HFFc6 (cell line): ENCODE measurements at regions not wholly inside any gene's neighbourhood (a gene's known extent, or its start where the extent isn't known, plus 50 kb on each side); places are given as distances from the start of the nearest gene placed in this dataset.

Source experiments
- DNase-seq: peaks from one replicate; pipeline ENCODE4 v3.0.0-alpha.2; 2018
- H3K27ac Mint-ChIP-seq: 2 replicates; pipeline ENCODE4 v1.8.0; 2020; ENCODE audit warnings: mild to moderate bottlenecking, mixed read lengths
- H3K27me3 Mint-ChIP-seq: 2 replicates; pipeline ENCODE4 v1.8.0; 2021; ENCODE audit warnings: mild to moderate bottlenecking, moderate library complexity, mixed read lengths; ENCODE audit not compliant: insufficient read depth
- H3K36me3 Mint-ChIP-seq: 2 replicates; pipeline ENCODE4 v1.8.0; 2021; ENCODE audit warnings: low read depth, mixed read lengths
- H3K4me1 Mint-ChIP-seq: 2 replicates; pipeline ENCODE4 v1.8.0; 2020; ENCODE audit warnings: low read depth, mixed read lengths
- H3K4me3 Mint-ChIP-seq: 2 replicates; pipeline ENCODE4 v1.8.0; 2020; ENCODE audit warnings: mild to moderate bottlenecking, moderate library complexity, mixed read lengths
- H3K9me3 Mint-ChIP-seq: 2 replicates; pipeline ENCODE4 v1.8.0; 2020; ENCODE audit warnings: mild to moderate bottlenecking, mixed read lengths
- TF ChIP-seq, protein P1 (sequence below): fragments of 200-600 bp; sonication (generic); IDR thresholded peaks from 2 replicates; pipeline ENCODE4 v1.5.0; 2021; ENCODE audit warnings: antibody characterized with exemption, mild to moderate bottlenecking

DNA sequence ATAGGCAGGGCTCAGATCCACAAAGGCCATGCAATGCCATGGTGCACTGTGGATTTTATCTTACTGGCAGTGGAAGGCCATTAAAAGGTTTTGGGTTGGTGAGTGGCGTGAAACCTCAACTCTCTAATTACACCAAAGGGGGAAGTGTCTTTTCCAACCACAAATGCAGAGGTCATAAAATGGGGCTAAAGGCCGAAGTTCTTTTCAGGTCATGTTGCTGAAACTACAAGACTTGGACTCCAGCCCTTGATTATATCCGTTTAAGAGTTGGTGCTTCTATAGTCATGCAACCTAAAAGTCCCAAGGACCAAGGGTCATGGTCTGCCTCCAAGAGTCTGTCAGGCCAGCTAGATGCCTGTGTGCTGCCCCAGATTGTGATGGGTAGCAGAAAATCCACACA lies 434.3 kb downstream of the RAB38 start:
- Mint-ChIP-seq H3K9me3 (peaks cover 13% of the 10 kb centered on the region), H3K27me3 (no peaks in the 10 kb centered on the region), H3K36me3 (no peaks in the 10 kb centered on the region), H3K27ac (no peak overlapping the region), H3K4me3 (no peak overlapping the region), H3K4me1 (no peaks in the 10 kb centered on the region)
- TF ChIP-seq, protein P1, sequence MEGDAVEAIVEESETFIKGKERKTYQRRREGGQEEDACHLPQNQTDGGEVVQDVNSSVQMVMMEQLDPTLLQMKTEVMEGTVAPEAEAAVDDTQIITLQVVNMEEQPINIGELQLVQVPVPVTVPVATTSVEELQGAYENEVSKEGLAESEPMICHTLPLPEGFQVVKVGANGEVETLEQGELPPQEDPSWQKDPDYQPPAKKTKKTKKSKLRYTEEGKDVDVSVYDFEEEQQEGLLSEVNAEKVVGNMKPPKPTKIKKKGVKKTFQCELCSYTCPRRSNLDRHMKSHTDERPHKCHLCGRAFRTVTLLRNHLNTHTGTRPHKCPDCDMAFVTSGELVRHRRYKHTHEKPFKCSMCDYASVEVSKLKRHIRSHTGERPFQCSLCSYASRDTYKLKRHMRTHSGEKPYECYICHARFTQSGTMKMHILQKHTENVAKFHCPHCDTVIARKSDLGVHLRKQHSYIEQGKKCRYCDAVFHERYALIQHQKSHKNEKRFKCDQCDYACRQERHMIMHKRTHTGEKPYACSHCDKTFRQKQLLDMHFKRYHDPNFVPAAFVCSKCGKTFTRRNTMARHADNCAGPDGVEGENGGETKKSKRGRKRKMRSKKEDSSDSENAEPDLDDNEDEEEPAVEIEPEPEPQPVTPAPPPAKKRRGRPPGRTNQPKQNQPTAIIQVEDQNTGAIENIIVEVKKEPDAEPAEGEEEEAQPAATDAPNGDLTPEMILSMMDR: no peak
- no peak for DNase-seq

DNA sequence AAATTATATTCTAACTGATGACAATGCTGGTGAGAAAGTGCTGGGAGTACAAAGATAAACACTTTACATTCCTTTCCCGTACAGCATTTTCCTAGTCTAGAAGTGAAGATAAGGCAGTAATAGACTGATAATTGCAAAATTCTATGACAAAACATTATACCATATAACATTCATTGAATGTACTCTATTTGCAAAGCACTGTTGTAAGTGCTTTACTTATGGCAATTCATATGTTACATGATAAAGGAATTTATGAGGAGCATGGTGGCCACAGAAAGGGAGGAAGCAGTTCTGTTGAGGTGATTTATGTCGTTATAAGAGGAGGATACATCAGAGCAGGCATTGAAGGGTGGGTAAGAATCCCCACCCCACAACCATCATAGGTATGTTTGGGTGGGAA lies 434.8 kb downstream of the RAB38 start:
- DNase-seq: no peak
- Mint-ChIP-seq H3K9me3 (peaks cover 13% of the 10 kb centered on the region), H3K27ac (no peak overlapping the region), H3K36me3 (no peaks in the 10 kb centered on the region), H3K4me1 (no peaks in the 10 kb centered on the region), H3K27me3 (no peaks in the 10 kb centered on the region), H3K4me3 (no peak overlapping the region)
- TF ChIP-seq, protein P1: no peak

DNA sequence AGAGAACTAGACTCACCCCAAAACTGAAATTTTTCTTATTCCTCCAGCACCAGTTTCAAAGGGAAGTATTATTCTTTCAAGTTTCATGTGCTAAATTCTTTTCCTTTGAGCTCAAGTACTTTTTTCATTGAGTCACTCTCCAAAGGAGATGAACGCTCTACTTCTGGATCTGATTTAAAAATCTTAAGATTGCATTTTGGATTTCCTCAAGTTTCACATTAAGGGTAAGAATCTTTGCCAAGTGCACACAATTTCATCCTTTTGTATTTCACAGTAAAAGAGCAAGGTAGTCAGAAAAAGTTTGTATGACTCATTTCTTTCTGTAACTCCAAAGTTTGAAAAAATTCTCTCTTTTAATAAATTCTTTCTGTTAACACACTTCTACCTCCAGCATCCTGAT lies 435.5 kb downstream of the RAB38 start:
- Mint-ChIP-seq H3K27ac (no peak overlapping the region), H3K4me1 (no peaks in the 10 kb centered on the region), H3K9me3 (peaks cover 13% of the 10 kb centered on the region), H3K4me3 (no peak overlapping the region), H3K27me3 (no peaks in the 10 kb centered on the region), H3K36me3 (no peaks in the 10 kb centered on the region)
- no peak for DNase-seq
- TF ChIP-seq, protein P1: no peak

DNA sequence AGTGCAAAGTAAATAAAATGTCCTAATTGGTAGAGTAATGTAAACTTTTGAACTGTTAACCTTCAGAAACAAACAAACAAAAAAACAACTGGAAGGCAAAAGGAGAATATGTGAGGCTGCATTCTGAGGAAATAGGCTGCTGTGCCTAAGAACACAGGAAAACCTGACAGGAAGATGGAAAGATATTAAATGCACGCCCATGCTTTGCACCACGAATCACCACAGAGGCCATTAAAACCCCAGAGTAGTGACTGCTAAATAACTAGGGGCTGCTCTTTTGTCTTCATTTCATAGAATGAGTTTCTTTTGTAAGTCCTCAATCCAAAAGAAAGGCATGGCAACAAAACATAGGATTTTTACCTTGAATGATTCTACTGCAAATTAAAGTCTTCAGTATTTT lies 436.0 kb downstream of the RAB38 start:
- no peak overlapping the region for H3K4me3 Mint-ChIP-seq
- DNase-seq: no peak
- H3K27me3 Mint-ChIP-seq: no peaks in the 10 kb centered on the region
- H3K4me1 Mint-ChIP-seq: no peaks in the 10 kb centered on the region
- H3K36me3 Mint-ChIP-seq: no peaks in the 10 kb centered on the region
- TF ChIP-seq, protein P1: no peak
- no peak overlapping the region for H3K27ac Mint-ChIP-seq
- peaks cover 13% of the 10 kb centered on the region for H3K9me3 Mint-ChIP-seq

DNA sequence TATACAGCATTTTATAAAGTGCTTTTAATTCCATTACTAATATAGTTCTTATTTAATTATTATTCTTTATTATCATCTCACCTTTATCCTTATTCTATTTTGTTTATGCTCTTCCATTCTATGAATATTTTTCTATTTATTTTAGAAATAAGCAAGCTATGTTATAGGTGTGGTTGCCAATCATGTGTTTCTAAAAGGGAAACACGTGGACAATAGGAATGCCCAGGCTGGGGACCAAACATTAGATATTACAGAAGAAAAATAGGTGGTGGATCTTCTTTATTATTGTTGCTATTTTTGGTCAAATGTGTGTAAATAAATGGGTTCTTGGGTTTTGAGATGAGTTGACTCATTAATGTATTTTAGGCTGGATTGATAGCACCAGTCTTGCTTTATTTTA lies 438.3 kb downstream of the RAB38 start:
- Mint-ChIP-seq H3K27ac (no peak overlapping the region), H3K9me3 (peaks cover 13% of the 10 kb centered on the region), H3K27me3 (no peaks in the 10 kb centered on the region), H3K4me3 (no peak overlapping the region), H3K36me3 (no peaks in the 10 kb centered on the region), H3K4me1 (no peaks in the 10 kb centered on the region)
- TF ChIP-seq, protein P1: no peak
- no peak for DNase-seq

DNA sequence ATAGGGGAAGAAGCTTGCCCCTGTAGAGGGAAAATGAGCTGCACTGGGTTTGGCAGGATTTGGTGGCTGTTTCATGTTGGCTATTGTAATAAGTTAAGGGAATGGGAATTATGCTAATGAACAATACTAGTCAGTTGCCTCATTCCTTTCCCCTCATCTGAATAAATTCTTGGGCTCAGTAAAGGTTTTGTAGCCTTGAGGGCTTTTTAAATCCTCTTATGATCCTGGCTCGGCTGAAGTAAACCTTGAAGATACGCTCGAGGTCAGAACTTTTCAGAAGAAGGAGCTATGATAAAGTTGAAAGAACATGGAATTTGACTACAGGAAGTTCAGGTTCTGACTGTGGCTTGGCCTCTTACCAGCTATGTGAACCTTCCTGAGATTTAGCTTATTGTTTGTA lies 448.7 kb downstream of the RAB38 start:
- Mint-ChIP-seq H3K9me3 (peaks cover 7% of the 10 kb centered on the region), H3K4me1 (no peaks in the 10 kb centered on the region), H3K27me3 (no peaks in the 10 kb centered on the region; the same call in 1 of the 2 replicates), H3K4me3 (no peak overlapping the region), H3K27ac (no peak overlapping the region), H3K36me3 (no peaks in the 10 kb centered on the region)
- TF ChIP-seq, protein P1: no peak
- no peak for DNase-seq
